Neural progenitor cell (in vitro differentiated cells): ENCODE measurements at regions not wholly inside any gene's neighbourhood (a gene's known extent, or its start where the extent isn't known, plus 50 kb on each side); places are given as distances from the start of the nearest gene placed in this dataset.
"Not testable (repeated sequence)": the region's sequence is repeated elsewhere in the genome, so short reads cannot be mapped to it uniquely, and the experiment has no call there.

ENCODE experiments used
- DNase-seq: peaks from one replicate; pipeline ENCODE4 v3.0.0-alpha.2; 2016; ENCODE audit warnings: low spot score
- H2AFZ ChIP-seq: fragments of 200-600 bp; sonication (generic); replicated peaks from 2 replicates; pipeline ENCODE4 v1.6.1; 2016; ENCODE audit warnings: antibody characterized with exemption
- H3F3A ChIP-seq: fragments of 200-600 bp; sonication (generic); 2 replicates; pipeline ENCODE4 v1.6.1; 2016; ENCODE audit warnings: antibody characterized with exemption, low read depth
- H3K27ac ChIP-seq: fragments of 200-600 bp; sonication (generic); 2 replicates; pipeline ENCODE4 v1.5.1; 2016; ENCODE audit warnings: mild to moderate bottlenecking
- H3K27me3 ChIP-seq: fragments of 200-600 bp; sonication (generic); 2 replicates; pipeline ENCODE4 v1.6.1; 2016; ENCODE audit warnings: mild to moderate bottlenecking, moderate library complexity
- H3K36me3 ChIP-seq: fragments of 200-600 bp; sonication (generic); 2 replicates; pipeline ENCODE4 v1.5.1; 2016
- H3K4me1 ChIP-seq: fragments of 200-600 bp; sonication (generic); 2 replicates; pipeline ENCODE4 v1.6.1; 2016; ENCODE audit warnings: mixed run types
- H3K4me2 ChIP-seq: fragments of 200-600 bp; sonication (generic); 2 replicates; pipeline ENCODE4 v1.6.1; 2016
- H3K4me3 ChIP-seq: fragments of 200-600 bp; sonication (generic); 2 replicates; pipeline ENCODE4 v1.5.1; 2016
- H3K79me2 ChIP-seq: fragments of 200-600 bp; sonication (generic); 2 replicates; pipeline ENCODE4 v1.6.1; 2016; ENCODE audit warnings: low read depth
- H3K9ac ChIP-seq: fragments of 200-600 bp; sonication (generic); 2 replicates; pipeline ENCODE4 v1.6.1; 2016
- H3K9me3 ChIP-seq: fragments of 200-600 bp; sonication (generic); 2 replicates; pipeline ENCODE4 v1.5.1; 2016; ENCODE audit warnings: low read depth
- H4K20me1 ChIP-seq: fragments of 200-600 bp; sonication (generic); 2 replicates; pipeline ENCODE4 v1.6.1; 2016; ENCODE audit warnings: low read depth
- H3K27ac Mint-ChIP-seq: 3 replicates; pipeline ENCODE4 v1.8.0; 2021; ENCODE audit warnings: mixed read lengths
- H3K27me3 Mint-ChIP-seq: 2 replicates; pipeline ENCODE4 v1.8.0; 2022; ENCODE audit warnings: low read depth, mild to moderate bottlenecking, inconsistent platforms, moderate library complexity, mixed read lengths; ENCODE audit not compliant: insufficient read depth
- H3K36me3 Mint-ChIP-seq: 3 replicates; pipeline ENCODE4 v1.8.0; 2021; ENCODE audit warnings: mixed read lengths
- H3K4me1 Mint-ChIP-seq: 3 replicates; pipeline ENCODE4 v1.8.0; 2021; ENCODE audit warnings: mixed read lengths
- H3K4me3 Mint-ChIP-seq: 3 replicates; pipeline ENCODE4 v1.8.0; 2021; ENCODE audit warnings: mild to moderate bottlenecking, moderate library complexity, mixed read lengths
- H3K9me3 Mint-ChIP-seq: 3 replicates; pipeline ENCODE4 v1.8.0; 2020; ENCODE audit warnings: mixed read lengths
- EZH2 ChIP-seq: fragments of 200-600 bp; sonication (generic); IDR thresholded peaks from 2 replicates; pipeline ENCODE4 v1.6.1; 2017; ENCODE audit warnings: antibody characterized with exemption, mild to moderate bottlenecking, moderate library complexity
- EZH2phosphoT487 ChIP-seq: fragments of 200-600 bp; sonication (generic); IDR thresholded peaks from 2 replicates; pipeline ENCODE4 v1.6.1; 2017; ENCODE audit warnings: antibody characterized with exemption
- TF ChIP-seq, protein P1 (sequence below): fragments of 200-600 bp; sonication (generic); IDR thresholded peaks from 2 replicates; pipeline ENCODE4 v1.5.1; 2017; ENCODE audit warnings: antibody characterized with exemption, mild to moderate bottlenecking

DNA sequence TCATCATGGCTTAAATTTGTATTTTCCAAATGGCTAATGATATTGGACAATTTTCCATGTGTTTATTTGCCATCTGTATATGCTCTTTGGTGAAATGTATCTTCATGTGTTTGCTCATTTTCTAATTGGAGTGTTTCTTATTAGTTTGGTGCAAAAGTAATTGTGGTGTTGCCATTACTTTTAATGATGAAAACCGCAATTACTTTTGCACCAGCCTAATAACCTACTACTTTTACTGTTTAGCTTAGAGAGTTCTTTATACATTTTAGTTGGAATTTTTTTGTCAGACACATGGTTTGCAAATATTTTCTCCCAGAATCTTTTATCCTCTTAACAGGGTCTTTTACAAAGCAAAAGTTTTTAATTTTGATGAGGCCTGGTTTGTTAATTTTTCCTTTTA, 141.0 kb upstream of the AGTR1 start:
- no peak overlapping the region for H3K4me3 Mint-ChIP-seq
- Histone ChIP-seq H3F3A (no peaks in the 10 kb centered on the region), H2AFZ (no peak overlapping the region), H3K27ac (no peak overlapping the region), H3K4me3 (no peak overlapping the region), H4K20me1 (no peaks in the 10 kb centered on the region), H3K27me3 (no peaks in the 10 kb centered on the region), H3K4me2 (no peak overlapping the region), H3K79me2 (no peaks in the 10 kb centered on the region), H3K36me3 (no peaks in the 10 kb centered on the region), H3K4me1 (no peaks in the 10 kb centered on the region), H3K9ac (no peak overlapping the region), H3K9me3 (no peaks in the 10 kb centered on the region)
- peaks cover 3% of the 10 kb centered on the region for H3K9me3 Mint-ChIP-seq
- H3K4me1 Mint-ChIP-seq, result peaks cover 4% of the 10 kb centered on the region
- DNase-seq, result no peak
- H3K27ac Mint-ChIP-seq, result no peak overlapping the region
- TF ChIP-seq EZH2 (no peak), EZH2phosphoT487 (no peak)
- TF ChIP-seq, protein P1, sequence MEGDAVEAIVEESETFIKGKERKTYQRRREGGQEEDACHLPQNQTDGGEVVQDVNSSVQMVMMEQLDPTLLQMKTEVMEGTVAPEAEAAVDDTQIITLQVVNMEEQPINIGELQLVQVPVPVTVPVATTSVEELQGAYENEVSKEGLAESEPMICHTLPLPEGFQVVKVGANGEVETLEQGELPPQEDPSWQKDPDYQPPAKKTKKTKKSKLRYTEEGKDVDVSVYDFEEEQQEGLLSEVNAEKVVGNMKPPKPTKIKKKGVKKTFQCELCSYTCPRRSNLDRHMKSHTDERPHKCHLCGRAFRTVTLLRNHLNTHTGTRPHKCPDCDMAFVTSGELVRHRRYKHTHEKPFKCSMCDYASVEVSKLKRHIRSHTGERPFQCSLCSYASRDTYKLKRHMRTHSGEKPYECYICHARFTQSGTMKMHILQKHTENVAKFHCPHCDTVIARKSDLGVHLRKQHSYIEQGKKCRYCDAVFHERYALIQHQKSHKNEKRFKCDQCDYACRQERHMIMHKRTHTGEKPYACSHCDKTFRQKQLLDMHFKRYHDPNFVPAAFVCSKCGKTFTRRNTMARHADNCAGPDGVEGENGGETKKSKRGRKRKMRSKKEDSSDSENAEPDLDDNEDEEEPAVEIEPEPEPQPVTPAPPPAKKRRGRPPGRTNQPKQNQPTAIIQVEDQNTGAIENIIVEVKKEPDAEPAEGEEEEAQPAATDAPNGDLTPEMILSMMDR, result no peak
- H3K27me3 Mint-ChIP-seq, result peaks cover 4% of the 10 kb centered on the region
- H3K36me3 Mint-ChIP-seq, result no peaks in the 10 kb centered on the region

DNA sequence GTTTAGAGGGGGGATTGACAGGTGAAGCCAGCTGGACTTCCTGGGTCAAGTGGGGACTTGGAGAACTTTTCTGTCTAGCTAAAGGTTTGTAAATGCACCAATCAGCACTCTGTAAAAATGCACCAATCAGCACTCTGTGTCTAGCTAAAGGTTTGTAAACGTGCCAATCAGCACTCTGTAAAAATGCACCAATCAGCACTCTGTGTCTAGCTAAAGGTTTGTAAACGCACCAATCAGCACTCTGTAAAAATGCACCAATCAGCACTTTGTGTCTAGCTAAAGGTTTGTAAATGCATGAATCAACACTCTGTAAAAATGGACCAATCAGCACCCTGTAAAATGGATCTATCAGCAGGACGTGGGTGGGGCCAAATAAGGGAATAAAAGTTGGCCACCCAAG, 120.1 kb upstream of the AGTR1 start:
- H3K9ac ChIP-seq, H3K4me3 ChIP-seq, H3K4me2 ChIP-seq, H4K20me1 ChIP-seq, H2AFZ ChIP-seq, H3K36me3 ChIP-seq, H3K4me1 ChIP-seq, H3K4me3 Mint-ChIP-seq, H3F3A ChIP-seq, H3K9me3 Mint-ChIP-seq, H3K9me3 ChIP-seq, H3K36me3 Mint-ChIP-seq, H3K27ac ChIP-seq, H3K27ac Mint-ChIP-seq, H3K27me3 Mint-ChIP-seq, DNase-seq, H3K27me3 ChIP-seq, H3K79me2 ChIP-seq, H3K4me1 Mint-ChIP-seq: not testable (repeated sequence)

DNA sequence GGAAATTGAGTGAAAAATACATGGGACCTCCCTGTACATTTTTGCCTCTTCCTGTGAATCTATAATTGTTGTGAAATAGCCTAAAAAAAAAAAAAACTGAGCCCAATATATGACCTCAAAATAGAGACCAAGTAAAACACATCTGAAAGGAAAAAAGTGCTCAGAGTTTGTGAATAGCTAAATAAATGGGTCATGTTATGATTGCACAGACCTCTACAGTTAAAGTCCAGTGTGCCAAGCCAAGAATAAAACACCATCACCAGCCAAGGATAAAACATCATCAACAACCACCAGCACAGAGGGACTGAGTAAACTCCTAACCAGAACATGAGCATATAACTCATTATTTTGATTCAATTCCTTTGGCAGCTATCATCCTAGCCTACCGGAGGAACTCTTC, 115.6 kb upstream of the AGTR1 start:
- Mint-ChIP-seq H3K4me3 (no peak overlapping the region), H3K27me3 (no peaks in the 10 kb centered on the region), H3K36me3 (no peaks in the 10 kb centered on the region), H3K9me3 (peaks cover 2% of the 10 kb centered on the region), H3K4me1 (no peaks in the 10 kb centered on the region), H3K27ac (no peak overlapping the region)
- Histone ChIP-seq H3K4me2 (no peak overlapping the region), H3F3A (no peaks in the 10 kb centered on the region), H3K79me2 (no peaks in the 10 kb centered on the region), H4K20me1 (no peaks in the 10 kb centered on the region), H3K4me3 (no peak overlapping the region), H3K36me3 (no peaks in the 10 kb centered on the region), H3K9ac (no peak overlapping the region), H2AFZ (no peak overlapping the region), H3K9me3 (no peaks in the 10 kb centered on the region), H3K4me1 (no peaks in the 10 kb centered on the region), H3K27ac (no peak overlapping the region), H3K27me3 (no peaks in the 10 kb centered on the region)
- DNase-seq, result no peak
- TF ChIP-seq, protein P1, result no peak
- TF ChIP-seq EZH2phosphoT487, result no peak
- TF ChIP-seq EZH2, result no peak

DNA sequence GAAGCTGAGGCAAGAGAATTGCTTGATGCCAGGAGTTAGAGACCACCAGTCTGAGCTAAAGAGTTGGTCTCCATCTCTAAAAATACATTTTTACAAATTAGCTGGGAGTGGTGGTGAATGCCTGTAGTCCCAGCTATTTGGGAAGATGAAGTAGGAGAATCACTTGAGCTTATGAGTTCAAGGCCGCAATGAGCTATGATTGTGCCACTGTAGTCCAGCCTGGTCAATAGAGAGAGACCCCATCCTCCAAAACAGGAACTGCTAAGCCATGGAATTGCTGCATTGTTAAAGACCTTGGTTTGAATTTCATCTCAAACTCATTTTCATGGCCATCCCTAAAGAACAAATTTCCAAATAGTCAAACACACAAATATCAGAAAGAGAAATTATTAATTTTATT, 113.9 kb upstream of the AGTR1 start:
- H3K79me2 ChIP-seq, result no peaks in the 10 kb centered on the region
- Mint-ChIP-seq H3K4me1 (no peaks in the 10 kb centered on the region), H3K36me3 (no peaks in the 10 kb centered on the region), H3K9me3 (no peaks in the 10 kb centered on the region), H3K27ac (no peak overlapping the region), H3K27me3 (no peaks in the 10 kb centered on the region), H3K4me3 (no peak overlapping the region)
- no peaks in the 10 kb centered on the region for H3F3A ChIP-seq
- TF ChIP-seq EZH2, result no peak
- TF ChIP-seq, protein P1, result no peak
- no peak for TF ChIP-seq EZH2phosphoT487
- H3K27ac ChIP-seq, result no peak overlapping the region
- no peak overlapping the region for H3K4me3 ChIP-seq
- no peak overlapping the region for H3K9ac ChIP-seq
- no peak overlapping the region for H3K4me2 ChIP-seq
- no peak overlapping the region for H2AFZ ChIP-seq
- H3K27me3 ChIP-seq, result no peaks in the 10 kb centered on the region
- no peaks in the 10 kb centered on the region for H3K36me3 ChIP-seq
- no peaks in the 10 kb centered on the region for H4K20me1 ChIP-seq
- H3K4me1 ChIP-seq, result no peaks in the 10 kb centered on the region
- DNase-seq, result no peak
- H3K9me3 ChIP-seq, result no peaks in the 10 kb centered on the region
